ENCODE measurements at regions not wholly inside any gene's neighbourhood (a gene's known extent, or its start where the extent isn't known, plus 50 kb on each side); places are given as distances from the start of the nearest gene placed in this dataset.

GRCh38 chr2:129437725-129438124 is 541.7 kb upstream of the RAB6C start:
- TF ChIP-seq CTCF (IDR thresholded peaks at IDR 0.05 in 4 of 5, conservative IDR thresholded peaks at IDR 0.05 in 1 of 5): no peak
- no peak for TF ChIP-seq POLR2A (IDR thresholded peaks at IDR 0.05)
